NCI-H82 treated with DMSO at 0.1 percent for 48 hours (cell line): ENCODE measurements at regions not wholly inside any gene's neighbourhood (a gene's known extent, or its start where the extent isn't known, plus 50 kb on each side); places are given as distances from the start of the nearest gene placed in this dataset.

Experiments
- DNase-seq: peaks from one replicate; lab custom pipeline; 2025; ENCODE audit not compliant: unreplicated experiment; lab: John Stamatoyannopoulos, UW

GRCh38 chr4:19915276-19915675, 336.4 kb upstream of the SLIT2 start:
- DNase-seq: no peak

- no peak for DNase-seq
Observed at GRCh38 chr4:19913650-19914049, 338.1 kb upstream of the SLIT2 start.

- DNase-seq: no peak
Observed at GRCh38 chr4:19910861-19911525, 340.7 kb upstream of the SLIT2 start.

- DNase-seq: no peak
Observed at GRCh38 chr4:19905024-19905423, 346.7 kb upstream of the SLIT2 start.

GRCh38 chr4:19888587-19888986, 363.1 kb upstream of the SLIT2 start:
- DNase-seq: no peak

- DNase-seq: no peak
Observed at GRCh38 chr4:19883841-19884240, 367.9 kb upstream of the SLIT2 start.

- DNase-seq: no peak
Observed at GRCh38 chr4:19880206-19880605, 371.5 kb upstream of the SLIT2 start.

GRCh38 chr4:19879330-19879729, 372.4 kb upstream of the SLIT2 start:
- no peak for DNase-seq

- DNase-seq: no peak
Observed at GRCh38 chr4:19857991-19858390, 393.7 kb upstream of the SLIT2 start.

GRCh38 chr4:19857380-19857779, 394.3 kb upstream of the SLIT2 start:
- DNase-seq: no peak

- no peak for DNase-seq
Observed at GRCh38 chr4:19850909-19851308, 400.8 kb upstream of the SLIT2 start.

- DNase-seq: no peak
Observed at GRCh38 chr4:19844446-19844845, 407.3 kb upstream of the SLIT2 start.

- DNase-seq: no peak
Observed at GRCh38 chr4:19842471-19842870, 409.2 kb upstream of the SLIT2 start.

- DNase-seq: no peak
Observed at GRCh38 chr4:19838858-19839257, 412.8 kb upstream of the SLIT2 start.

- DNase-seq: no peak
Observed at GRCh38 chr4:19835429-19835828, 416.3 kb upstream of the SLIT2 start.

GRCh38 chr4:19832411-19832810, 419.3 kb upstream of the SLIT2 start:
- DNase-seq: no peak

- DNase-seq: no peak
Observed at GRCh38 chr4:19831644-19832285, 419.9 kb upstream of the SLIT2 start.

- DNase-seq: no peak
Observed at GRCh38 chr4:19829101-19829500, 422.6 kb upstream of the SLIT2 start.

GRCh38 chr4:19823781-19824180, 427.9 kb upstream of the SLIT2 start:
- peak; percentile 78 for DNase-seq

- no peak for DNase-seq
Observed at GRCh38 chr4:19819737-19820136, 432.0 kb upstream of the SLIT2 start.

GRCh38 chr4:19809989-19810388, 441.7 kb upstream of the SLIT2 start:
- no peak for DNase-seq

GRCh38 chr4:19807505-19807904, 444.2 kb upstream of the SLIT2 start:
- DNase-seq: no peak

- DNase-seq: no peak
Observed at GRCh38 chr4:19806865-19807264, 444.8 kb upstream of the SLIT2 start.
